PC-3 (cell line): ENCODE measurements at regions not wholly inside any gene's neighbourhood (a gene's known extent, or its start where the extent isn't known, plus 50 kb on each side); places are given as distances from the start of the nearest gene placed in this dataset.

ENCODE experiments used
- EZH2 ChIP-seq: fragments of 300-600 bp; sonication (generic); IDR thresholded peaks from one replicate; pipeline ENCODE4 v1.6.1; 2017; ENCODE audit warnings: antibody characterized with exemption, mild to moderate bottlenecking, low read length; ENCODE audit not compliant: unreplicated experiment
- TF ChIP-seq, protein P1 (sequence below): fragments of 300-600 bp; sonication (generic); conservative IDR thresholded peaks from 2 replicates; pipeline ENCODE4 v1.5.1; 2017; ENCODE audit warnings: antibody characterized with exemption, low read depth, mild to moderate bottlenecking, low read length

DNA sequence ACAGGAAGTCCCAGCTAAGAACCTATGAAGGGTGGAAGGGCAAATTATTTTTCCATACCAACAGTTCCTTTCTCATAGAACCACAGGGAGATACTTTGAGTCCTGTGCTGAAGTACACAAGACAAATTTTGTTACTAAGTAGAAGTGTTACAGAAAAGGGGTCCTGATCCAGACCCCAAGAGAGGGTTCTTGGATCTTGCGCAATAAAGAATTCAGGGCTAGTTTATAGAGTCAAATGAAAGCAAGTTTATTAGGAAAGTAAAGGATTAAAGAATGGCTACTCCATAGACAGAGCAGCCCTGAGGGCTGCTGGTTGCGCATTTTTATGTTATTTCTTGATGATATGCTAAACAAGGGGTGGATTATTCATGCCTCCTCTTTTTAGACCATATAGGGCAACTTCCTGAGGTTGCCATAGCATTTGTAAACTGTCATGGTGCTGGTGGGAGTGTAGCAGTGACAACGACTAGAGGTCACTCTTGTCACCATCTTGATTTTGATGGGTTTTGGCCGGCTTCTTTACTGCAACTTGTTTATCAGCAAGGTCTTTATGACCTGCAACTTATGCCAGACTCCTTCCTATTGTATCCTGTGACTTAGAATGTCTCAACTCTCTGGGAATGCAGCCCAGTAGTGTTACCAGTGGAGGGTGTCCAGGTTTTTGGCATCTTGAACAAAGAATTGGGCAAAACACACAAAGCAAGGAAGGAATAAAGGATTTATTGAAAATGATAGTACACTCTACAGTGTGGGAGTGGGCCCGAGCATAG is 409.4 kb downstream of the SH2D4B start:
- TF ChIP-seq, protein P1, sequence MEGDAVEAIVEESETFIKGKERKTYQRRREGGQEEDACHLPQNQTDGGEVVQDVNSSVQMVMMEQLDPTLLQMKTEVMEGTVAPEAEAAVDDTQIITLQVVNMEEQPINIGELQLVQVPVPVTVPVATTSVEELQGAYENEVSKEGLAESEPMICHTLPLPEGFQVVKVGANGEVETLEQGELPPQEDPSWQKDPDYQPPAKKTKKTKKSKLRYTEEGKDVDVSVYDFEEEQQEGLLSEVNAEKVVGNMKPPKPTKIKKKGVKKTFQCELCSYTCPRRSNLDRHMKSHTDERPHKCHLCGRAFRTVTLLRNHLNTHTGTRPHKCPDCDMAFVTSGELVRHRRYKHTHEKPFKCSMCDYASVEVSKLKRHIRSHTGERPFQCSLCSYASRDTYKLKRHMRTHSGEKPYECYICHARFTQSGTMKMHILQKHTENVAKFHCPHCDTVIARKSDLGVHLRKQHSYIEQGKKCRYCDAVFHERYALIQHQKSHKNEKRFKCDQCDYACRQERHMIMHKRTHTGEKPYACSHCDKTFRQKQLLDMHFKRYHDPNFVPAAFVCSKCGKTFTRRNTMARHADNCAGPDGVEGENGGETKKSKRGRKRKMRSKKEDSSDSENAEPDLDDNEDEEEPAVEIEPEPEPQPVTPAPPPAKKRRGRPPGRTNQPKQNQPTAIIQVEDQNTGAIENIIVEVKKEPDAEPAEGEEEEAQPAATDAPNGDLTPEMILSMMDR: no peak
- TF ChIP-seq EZH2: no peak
